ENCODE measurements at regions not wholly inside any gene's neighbourhood (a gene's known extent, or its start where the extent isn't known, plus 50 kb on each side); places are given as distances from the start of the nearest gene placed in this dataset.
A peak's percentile ranks its signal among the peaks of the same experiment; 100 is the strongest.

- DNase-seq (ENCODE audit: low read depth) = peak; percentile 49
Observed at GRCh38 chr11:94671553-94672366, 96.4 kb upstream of the AMOTL1 start.

DNA sequence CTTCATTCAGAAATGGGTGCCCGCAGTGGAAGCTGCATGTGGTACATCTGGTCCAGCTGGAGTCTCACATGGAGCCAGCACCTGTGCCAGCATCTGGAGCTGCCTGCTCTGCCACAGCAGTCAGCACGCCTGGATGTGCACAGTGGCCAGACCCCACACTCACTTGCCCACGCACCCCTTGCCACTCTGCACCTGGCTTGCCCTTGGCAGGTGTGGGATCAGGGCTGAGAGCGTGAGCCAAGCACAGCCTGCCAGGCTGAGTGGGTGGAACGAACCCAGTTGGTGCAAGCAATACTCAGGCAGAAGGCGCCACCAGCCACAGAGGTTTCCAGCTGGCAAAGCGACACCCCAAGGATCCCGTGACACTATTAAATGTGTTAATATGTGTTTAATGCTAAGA is 95.5 kb upstream of the AMOTL1 start:
- DNase-seq (ENCODE audit: low read depth) = no peak

GRCh38 chr11:94673386-94673785 is 94.8 kb upstream of the AMOTL1 start:
- DNase-seq (ENCODE audit: low read depth) = no peak

- DNase-seq (ENCODE audit: low read depth) = no peak
Observed at GRCh38 chr11:94673951-94674491, 94.1 kb upstream of the AMOTL1 start.

DNA sequence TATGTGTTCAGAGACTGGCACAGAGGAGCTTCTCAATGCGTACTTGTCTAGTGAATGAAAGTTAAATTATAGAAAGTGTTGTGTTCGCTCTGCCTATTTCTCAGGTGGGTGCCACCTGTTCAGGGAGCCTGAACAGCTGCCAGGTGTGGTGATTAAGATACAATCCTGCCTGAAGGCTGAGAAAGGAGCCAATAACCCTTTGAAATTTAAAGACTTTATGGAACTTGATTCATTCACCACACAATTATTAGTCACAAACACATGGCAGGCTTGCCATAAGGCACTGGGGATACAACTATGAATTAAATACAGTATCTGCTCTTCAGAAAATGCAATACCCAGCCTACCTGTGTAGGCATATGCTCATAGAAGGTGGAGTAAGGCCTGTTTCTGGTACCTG is 92.9 kb upstream of the AMOTL1 start:
- no peak for DNase-seq (ENCODE audit: low read depth)

GRCh38 chr11:94675813-94676212 is 92.3 kb upstream of the AMOTL1 start:
- no peak for DNase-seq (ENCODE audit: low read depth)

- DNase-seq (ENCODE audit: low read depth) = no peak
Observed at GRCh38 chr11:94676814-94677213, 91.3 kb upstream of the AMOTL1 start.

DNA sequence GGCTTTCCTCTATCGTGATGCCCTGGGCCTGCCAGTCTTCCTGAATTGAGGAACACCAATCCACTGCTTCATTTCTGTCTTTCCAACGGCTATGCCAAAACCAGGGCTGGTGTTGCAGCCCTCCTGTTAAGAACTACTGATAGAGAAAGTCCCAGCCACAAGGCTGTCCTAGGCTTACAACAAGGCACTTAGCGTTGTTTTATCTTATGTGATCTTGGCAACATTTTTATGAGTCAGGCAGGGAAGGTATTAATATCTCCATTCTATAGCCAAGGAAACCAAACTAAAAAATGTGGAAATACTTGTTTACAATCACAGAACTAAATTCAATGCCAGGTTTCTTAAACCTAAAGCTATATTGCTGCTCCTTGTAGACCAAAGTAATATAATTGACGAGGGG is 89.9 kb upstream of the AMOTL1 start:
- DNase-seq (ENCODE audit: low read depth) = peak; percentile 40

DNA sequence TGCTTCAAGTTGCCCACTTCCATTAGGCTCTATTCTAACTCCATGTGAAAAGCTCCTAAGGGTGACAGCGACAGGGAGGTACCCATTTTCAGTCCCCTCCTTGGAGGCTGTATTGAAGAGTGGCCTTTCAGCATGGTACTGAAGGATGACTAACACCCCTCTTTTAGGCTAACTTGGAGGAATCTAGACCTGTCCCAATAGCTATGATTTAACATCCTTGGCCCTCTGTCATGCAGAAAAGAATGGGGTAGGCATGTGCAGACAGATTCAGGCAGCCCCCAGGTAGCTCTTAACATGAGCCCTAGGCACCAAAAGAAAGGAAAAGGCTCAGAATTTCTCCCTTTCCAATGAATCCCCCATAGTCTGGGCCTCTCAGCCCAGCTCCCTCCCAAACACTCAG is 89.3 kb upstream of the AMOTL1 start:
- no peak for DNase-seq (ENCODE audit: low read depth)

DNA sequence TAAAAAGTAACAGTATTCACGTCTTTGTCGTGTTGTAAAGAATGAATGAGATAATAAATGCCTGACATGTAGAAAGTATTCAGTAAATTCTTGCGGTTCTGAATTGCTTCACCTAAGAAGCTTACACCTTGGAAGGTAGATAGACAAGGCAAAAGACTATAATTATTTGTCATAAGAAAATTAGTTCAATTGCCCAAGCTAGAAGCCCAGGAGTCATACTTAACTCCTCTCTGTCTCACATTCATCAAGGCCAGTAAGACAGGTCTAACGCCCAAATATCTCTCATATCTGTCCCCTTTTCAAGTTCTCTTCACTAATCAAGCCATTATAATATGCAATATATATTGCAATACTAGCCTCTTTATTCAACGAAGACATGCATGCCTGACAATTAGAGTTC is 87.7 kb upstream of the AMOTL1 start:
- no peak for DNase-seq (ENCODE audit: low read depth)

- no peak for DNase-seq (ENCODE audit: low read depth)
Observed at GRCh38 chr11:94681140-94681539, 87.0 kb upstream of the AMOTL1 start.

GRCh38 chr11:94681852-94682251 is 86.3 kb upstream of the AMOTL1 start:
- DNase-seq (ENCODE audit: low read depth) = no peak

GRCh38 chr11:94694309-94695060 is 73.7 kb upstream of the AMOTL1 start:
- DNase-seq (ENCODE audit: low read depth) = no peak

GRCh38 chr11:94697156-94697555 is 71.0 kb upstream of the AMOTL1 start:
- DNase-seq (ENCODE audit: low read depth) = no peak

- DNase-seq (ENCODE audit: low read depth) = peak; percentile 14
Observed at GRCh38 chr11:94700622-94701021, 67.5 kb upstream of the AMOTL1 start.

DNA sequence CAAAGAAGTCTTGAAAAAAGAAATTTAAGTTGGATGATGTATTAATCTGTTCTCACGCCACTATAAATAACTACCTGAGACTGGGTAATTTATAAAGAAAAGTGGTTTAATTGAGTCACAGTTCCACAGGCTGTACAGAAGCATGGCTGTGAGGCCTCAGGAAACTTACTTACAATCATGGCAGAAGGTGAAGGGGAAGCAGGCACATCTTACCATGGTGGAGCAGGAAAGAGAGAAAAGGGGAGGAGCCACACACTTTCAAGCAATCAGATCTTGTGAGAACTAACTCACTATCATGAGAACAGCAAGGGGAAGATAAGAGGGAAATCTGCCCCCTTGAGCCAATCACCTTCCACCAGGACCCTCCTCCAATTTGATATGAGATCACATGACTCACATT is 65.7 kb upstream of the AMOTL1 start:
- DNase-seq (ENCODE audit: low read depth) = no peak

DNA sequence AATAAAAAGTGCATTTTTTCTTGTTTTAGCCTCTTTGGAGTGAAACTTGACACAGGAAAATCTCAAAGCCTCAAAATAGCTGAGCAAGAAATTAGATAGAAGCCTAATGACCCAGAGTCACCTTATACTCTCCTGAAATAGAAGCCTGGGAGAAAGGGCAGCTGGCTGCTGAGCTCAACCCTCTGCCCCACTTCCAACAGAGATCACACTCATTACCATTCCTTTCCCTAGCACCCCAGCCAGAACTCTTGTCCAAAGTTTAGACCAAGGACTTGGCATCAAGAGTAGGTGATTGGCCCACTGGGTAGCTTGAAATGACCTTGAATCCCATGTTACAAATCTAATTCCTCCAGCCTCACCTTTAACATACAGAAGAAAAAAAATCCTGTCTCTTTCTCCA is 62.7 kb upstream of the AMOTL1 start:
- no peak for DNase-seq (ENCODE audit: low read depth)

DNA sequence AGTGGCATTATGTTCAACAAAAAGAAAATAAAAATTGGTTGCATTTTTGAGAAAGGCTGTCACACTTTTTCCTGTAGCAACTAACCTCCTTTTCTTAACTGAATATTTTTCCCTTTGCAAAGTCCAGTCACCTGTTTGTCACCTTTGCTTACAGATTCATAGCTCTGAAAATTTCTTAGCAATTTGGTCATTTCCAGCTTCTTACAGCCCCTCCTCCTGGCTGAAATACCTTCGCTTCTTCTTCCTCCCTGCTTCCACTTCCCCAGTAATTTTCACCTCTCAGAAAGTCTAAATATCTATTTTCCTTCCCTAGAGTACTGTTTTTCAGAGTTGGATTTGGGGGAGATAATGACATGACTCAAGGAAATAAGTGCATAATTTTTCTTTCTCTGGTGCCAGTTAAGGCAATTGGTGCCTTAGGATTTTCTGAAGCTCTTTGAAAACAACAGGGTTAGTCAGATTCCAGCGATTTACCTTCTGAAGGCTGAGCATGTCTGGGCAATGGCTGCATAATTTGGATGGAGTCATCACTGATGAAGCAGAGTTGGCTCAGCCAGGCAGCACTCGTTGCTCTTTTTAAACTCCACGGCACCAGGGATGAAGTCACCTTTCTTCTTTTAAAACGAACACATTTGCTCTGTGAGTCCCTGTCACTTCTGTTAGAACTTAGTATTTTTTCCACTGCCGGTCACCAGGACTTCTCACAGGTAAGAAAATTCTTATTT is 62.1 kb upstream of the AMOTL1 start:
- DNase-seq (ENCODE audit: low read depth) = peak; percentile 40

DNA sequence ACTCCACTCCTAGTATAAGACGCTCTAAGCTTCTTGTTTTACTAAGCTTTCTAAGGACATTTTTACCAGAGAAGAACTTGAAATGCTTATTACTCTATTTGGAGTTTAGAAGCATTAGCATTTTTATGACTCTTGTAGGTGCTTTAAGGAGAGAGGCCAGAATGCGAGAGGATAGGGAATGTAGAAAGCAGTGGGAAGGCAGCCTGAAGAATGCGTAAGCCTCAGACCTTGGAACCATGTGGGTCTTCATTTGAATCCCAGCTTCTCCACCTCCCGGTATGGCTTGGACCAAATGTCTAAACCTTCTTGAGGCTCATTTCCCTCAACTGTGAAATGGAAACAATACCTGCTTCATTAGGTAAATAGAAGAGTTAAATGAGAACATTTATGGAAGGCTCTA is 60.0 kb upstream of the AMOTL1 start:
- DNase-seq (ENCODE audit: low read depth) = no peak

GRCh38 chr11:94708642-94709041 is 59.5 kb upstream of the AMOTL1 start:
- no peak for DNase-seq (ENCODE audit: low read depth)

DNA sequence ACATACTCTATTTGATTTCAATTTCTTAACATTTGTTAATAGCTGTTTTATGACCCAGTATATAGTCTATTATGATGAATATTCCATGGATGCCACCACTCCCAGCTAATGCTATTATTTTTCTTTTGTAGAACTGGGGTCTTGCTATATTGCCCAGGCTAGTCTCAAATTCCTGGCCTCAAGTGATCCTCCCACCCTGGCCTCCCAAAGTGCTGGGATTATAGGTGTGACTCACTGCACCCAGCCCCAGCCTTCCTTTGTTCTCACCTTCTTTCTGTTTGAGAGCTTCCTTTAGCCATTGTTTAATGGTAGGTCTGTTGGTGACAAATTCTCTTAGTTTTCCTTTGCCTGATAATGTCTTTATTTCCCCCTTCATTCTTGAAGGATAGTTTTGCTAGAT is 52.9 kb upstream of the AMOTL1 start:
- DNase-seq (ENCODE audit: low read depth) = no peak

DNA sequence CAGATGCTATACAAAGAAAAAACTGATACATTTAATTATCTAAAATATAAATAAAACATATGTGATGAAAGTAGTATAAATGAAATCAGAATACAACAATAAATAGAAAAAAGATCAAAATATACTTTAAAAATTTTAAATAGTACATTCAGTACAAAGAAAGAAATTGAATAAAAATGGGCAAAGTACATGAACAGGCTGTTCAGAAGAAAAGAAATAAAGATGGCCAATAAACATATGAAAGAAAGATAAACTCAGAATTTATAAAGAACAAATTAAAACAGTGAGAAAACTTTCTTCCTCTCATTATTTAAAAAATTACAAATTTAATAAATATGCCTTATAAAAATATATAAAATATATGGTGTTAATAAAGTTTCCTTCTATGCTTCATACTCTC is 50.5 kb upstream of the AMOTL1 start:
- no peak for DNase-seq (ENCODE audit: low read depth)
